ENCODE measurements at regions not wholly inside any gene's neighbourhood (a gene's known extent, or its start where the extent isn't known, plus 50 kb on each side); places are given as distances from the start of the nearest gene placed in this dataset.

- Mint-ChIP-seq H3K4me3 (no peak overlapping the region), H3K9me3 (ENCODE audit: insufficient read depth) (no peaks in the 10 kb centered on the region), H3K4me1 (no peaks in the 10 kb centered on the region), H3K27ac (no peak overlapping the region), H3K27me3 (no peaks in the 10 kb centered on the region)
- intact Hi-C loops (cut with micrococcal nuclease): no loop called here
- CTCF ChIA-PET: no interaction called here
- H3K9me3 ChIP-seq (ENCODE audit: control extremely low read depth in 1 of 3, control insufficient read depth in 2 of 3, insufficient read depth in 1 of 3, low read length in 2 of 3): no peaks in the 10 kb centered on the region
- no peak overlapping the region for H3K4me2 ChIP-seq (replicated peaks; ENCODE audit: low read depth, low read length, poor library complexity, severe bottlenecking)
- H4K20me1 ChIP-seq (ENCODE audit: control insufficient read depth, insufficient read depth, low read length, poor library complexity, severe bottlenecking): no peaks in the 10 kb centered on the region
- H3K4me1 ChIP-seq (ENCODE audit: control insufficient read depth in 2 of 2, insufficient read depth in 2 of 2, low read length in 2 of 2): no peaks in the 10 kb centered on the region
- no peak for TF ChIP-seq EZH2 (IDR thresholded peaks at IDR 0.05; ENCODE audit: borderline replicate concordance, insufficient read depth, low read depth, low read length, poor library complexity, severe bottlenecking)
- TF ChIP-seq CTCF (IDR thresholded peaks at IDR 0.05): no peak
- no peaks in the 10 kb centered on the region for H3K27me3 ChIP-seq (replicated peaks in 1 of 4; ENCODE audit: control extremely low read depth in 1 of 4, control insufficient read depth in 3 of 4, insufficient read depth in 4 of 4, low read length in 3 of 4)
- DNase-seq (no peak), ATAC-seq (ENCODE audit: low read depth) (no peak)
- H2AFZ ChIP-seq (ENCODE audit: insufficient read depth, low read depth, low read length, poor library complexity, severe bottlenecking): no peak overlapping the region
- no peaks in the 10 kb centered on the region for H3K79me2 ChIP-seq (ENCODE audit: control insufficient read depth, insufficient read depth, low read length)
- no peak overlapping the region for H3K27ac ChIP-seq (ENCODE audit: low read length in 2 of 2)
- no peaks in the 10 kb centered on the region for H3K36me3 ChIP-seq (replicated peaks in 1 of 2; ENCODE audit: control extremely low read depth in 1 of 2, control insufficient read depth in 1 of 2, extremely low read depth in 1 of 2, insufficient read depth in 2 of 2, low read length in 1 of 2)
- POLR2A ChIA-PET: no interaction called here
- no peak overlapping the region for H3K4me3 ChIP-seq (ENCODE audit: control extremely low read depth in 1 of 5, extremely low read depth in 1 of 5, insufficient read depth in 1 of 5, low read depth in 2 of 5, low read length in 4 of 5)
- 91% methylated on average over 8 of the region's 11 CpGs for WGBS (ENCODE audit: insufficient coverage)
- no peak overlapping the region for H3K9ac ChIP-seq (ENCODE audit: low read length)
Measured at GRCh38 chr9:86589730-86590129, 235.5 kb upstream of the TUT7 start.

- H3K27ac Mint-ChIP-seq: no peak overlapping the region
Measured at GRCh38 chr9:86589273-86589672, 235.1 kb upstream of the TUT7 start.

More at GRCh38 chr9:86589273-86589672, 235.1 kb upstream of the TUT7 start:
- no peak for DNase-seq
- no peak overlapping the region for H3K27ac ChIP-seq (ENCODE audit: low read length in 2 of 2)
- H3K9me3 Mint-ChIP-seq (ENCODE audit: insufficient read depth): no peaks in the 10 kb centered on the region
- no peak overlapping the region for H3K4me2 ChIP-seq (replicated peaks; ENCODE audit: low read depth, low read length, poor library complexity, severe bottlenecking)
- no peak overlapping the region for H2AFZ ChIP-seq (ENCODE audit: insufficient read depth, low read depth, low read length, poor library complexity, severe bottlenecking)
- no peaks in the 10 kb centered on the region for H4K20me1 ChIP-seq (ENCODE audit: control insufficient read depth, insufficient read depth, low read length, poor library complexity, severe bottlenecking)
- H3K4me1 ChIP-seq (ENCODE audit: control insufficient read depth in 2 of 2, insufficient read depth in 2 of 2, low read length in 2 of 2): no peaks in the 10 kb centered on the region
- intact Hi-C loops (cut with micrococcal nuclease): no loop called here
- WGBS (ENCODE audit: insufficient coverage): 96% methylated on average over 4 of the region's 6 CpGs
- no peak overlapping the region for H3K4me3 ChIP-seq (ENCODE audit: control extremely low read depth in 1 of 5, extremely low read depth in 1 of 5, insufficient read depth in 1 of 5, low read depth in 2 of 5, low read length in 4 of 5)
- H3K9me3 ChIP-seq (ENCODE audit: control extremely low read depth in 1 of 3, control insufficient read depth in 2 of 3, insufficient read depth in 1 of 3, low read length in 2 of 3): no peaks in the 10 kb centered on the region
- ChIA-PET CTCF (no interaction called here), POLR2A (no interaction called here)
- H3K4me3 Mint-ChIP-seq: no peak overlapping the region
- no peak overlapping the region for H3K9ac ChIP-seq (ENCODE audit: low read length)
- H3K4me1 Mint-ChIP-seq: no peaks in the 10 kb centered on the region
- H3K27me3 Mint-ChIP-seq: no peaks in the 10 kb centered on the region
- TF ChIP-seq CTCF (IDR thresholded peaks at IDR 0.05) (no peak), EZH2 (IDR thresholded peaks at IDR 0.05; ENCODE audit: borderline replicate concordance, insufficient read depth, low read depth, low read length, poor library complexity, severe bottlenecking) (no peak)
- no peaks in the 10 kb centered on the region for H3K36me3 ChIP-seq (replicated peaks in 1 of 2; ENCODE audit: control extremely low read depth in 1 of 2, control insufficient read depth in 1 of 2, extremely low read depth in 1 of 2, insufficient read depth in 2 of 2, low read length in 1 of 2)
- H3K27me3 ChIP-seq (replicated peaks in 1 of 4; ENCODE audit: control extremely low read depth in 1 of 4, control insufficient read depth in 3 of 4, insufficient read depth in 4 of 4, low read length in 3 of 4): no peaks in the 10 kb centered on the region
- no peaks in the 10 kb centered on the region for H3K79me2 ChIP-seq (ENCODE audit: control insufficient read depth, insufficient read depth, low read length)
- no peak for ATAC-seq (ENCODE audit: low read depth)
